Neural cell (in vitro differentiated cells): ENCODE measurements at regions not wholly inside any gene's neighbourhood (a gene's known extent, or its start where the extent isn't known, plus 50 kb on each side); places are given as distances from the start of the nearest gene placed in this dataset.

Experiments
- EP300 ChIP-seq: fragments of 450-650 bp; conservative IDR thresholded peaks from 2 replicates; pipeline ENCODE4 v1.6.1; 2014; ENCODE audit warnings: antibody characterized with exemption, mild to moderate bottlenecking, moderate library complexity; ENCODE audit not compliant: poor library complexity, severe bottlenecking
- EZH2 ChIP-seq: fragments of 200-600, 300-800 bp; shearing (Covaris generic), sonication (generic); IDR thresholded peaks from 2 replicates; pipeline ENCODE4 v1.6.1; 2014; ENCODE audit warnings: antibody characterized with exemption, low read length, borderline replicate concordance, mild to moderate bottlenecking; ENCODE audit not compliant: insufficient read depth, poor library complexity, severe bottlenecking
- POLR2AphosphoS5 ChIP-seq: IDR thresholded peaks from 2 replicates; pipeline ENCODE4 v1.6.1; 2012
- TF ChIP-seq, protein P1 (sequence below): fragments of 450-650 bp; IDR thresholded peaks from 2 replicates; pipeline ENCODE4 v1.5.1; 2014; ENCODE audit warnings: antibody characterized with exemption, mild to moderate bottlenecking, moderate library complexity; ENCODE audit not compliant: poor library complexity, severe bottlenecking

DNA sequence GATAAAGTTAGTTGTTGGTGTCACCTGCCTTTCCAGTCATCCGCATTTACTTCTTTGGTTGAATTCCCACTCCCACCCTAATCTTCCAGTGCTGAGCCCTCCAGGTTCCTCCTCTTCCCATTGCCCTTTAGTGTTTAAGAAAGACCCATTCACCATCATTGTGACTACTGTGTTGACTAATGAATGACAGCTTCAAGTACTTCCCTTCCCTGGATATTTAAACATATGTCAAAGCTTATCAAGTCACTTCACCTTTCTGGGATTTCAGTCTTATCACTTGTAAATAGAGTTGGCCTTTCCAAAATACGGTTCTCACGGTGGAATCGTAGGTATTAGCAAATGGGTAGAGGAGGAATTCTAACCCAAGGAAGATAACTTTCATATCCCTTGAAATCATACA, 201.6 kb upstream of the SVIL start:
- TF ChIP-seq, protein P1, sequence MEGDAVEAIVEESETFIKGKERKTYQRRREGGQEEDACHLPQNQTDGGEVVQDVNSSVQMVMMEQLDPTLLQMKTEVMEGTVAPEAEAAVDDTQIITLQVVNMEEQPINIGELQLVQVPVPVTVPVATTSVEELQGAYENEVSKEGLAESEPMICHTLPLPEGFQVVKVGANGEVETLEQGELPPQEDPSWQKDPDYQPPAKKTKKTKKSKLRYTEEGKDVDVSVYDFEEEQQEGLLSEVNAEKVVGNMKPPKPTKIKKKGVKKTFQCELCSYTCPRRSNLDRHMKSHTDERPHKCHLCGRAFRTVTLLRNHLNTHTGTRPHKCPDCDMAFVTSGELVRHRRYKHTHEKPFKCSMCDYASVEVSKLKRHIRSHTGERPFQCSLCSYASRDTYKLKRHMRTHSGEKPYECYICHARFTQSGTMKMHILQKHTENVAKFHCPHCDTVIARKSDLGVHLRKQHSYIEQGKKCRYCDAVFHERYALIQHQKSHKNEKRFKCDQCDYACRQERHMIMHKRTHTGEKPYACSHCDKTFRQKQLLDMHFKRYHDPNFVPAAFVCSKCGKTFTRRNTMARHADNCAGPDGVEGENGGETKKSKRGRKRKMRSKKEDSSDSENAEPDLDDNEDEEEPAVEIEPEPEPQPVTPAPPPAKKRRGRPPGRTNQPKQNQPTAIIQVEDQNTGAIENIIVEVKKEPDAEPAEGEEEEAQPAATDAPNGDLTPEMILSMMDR: no peak
- no peak for TF ChIP-seq POLR2AphosphoS5
- TF ChIP-seq EP300: no peak
- no peak for TF ChIP-seq EZH2
